ENCODE measurements at regions not wholly inside any gene's neighbourhood (a gene's known extent, or its start where the extent isn't known, plus 50 kb on each side); places are given as distances from the start of the nearest gene placed in this dataset.

DNA sequence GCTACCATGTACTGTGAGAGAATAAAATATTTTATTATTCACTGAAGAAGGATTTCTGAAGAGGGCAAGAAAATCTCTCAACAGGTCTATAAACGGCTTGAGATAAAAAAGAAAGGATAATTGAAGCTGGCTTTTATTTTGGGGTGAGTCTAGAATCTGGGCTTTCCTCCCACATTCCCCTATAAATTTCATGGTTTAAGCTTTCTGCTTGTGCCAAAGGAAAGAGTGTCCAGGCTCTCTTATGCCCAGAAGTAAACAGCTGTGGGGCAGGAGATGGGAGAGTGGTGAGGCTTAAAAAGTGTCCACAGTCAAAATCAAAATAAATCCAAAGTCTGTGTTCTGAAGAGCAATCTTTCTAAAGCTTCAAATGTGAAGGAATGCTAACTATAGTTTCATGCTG lies 942.2 kb upstream of the MIR17HG start:
- no peak for DNase-seq (ENCODE audit: low read depth, low spot score)
- H3K4me3 ChIP-seq (ENCODE audit: low read length) = no peak overlapping the region

DNA sequence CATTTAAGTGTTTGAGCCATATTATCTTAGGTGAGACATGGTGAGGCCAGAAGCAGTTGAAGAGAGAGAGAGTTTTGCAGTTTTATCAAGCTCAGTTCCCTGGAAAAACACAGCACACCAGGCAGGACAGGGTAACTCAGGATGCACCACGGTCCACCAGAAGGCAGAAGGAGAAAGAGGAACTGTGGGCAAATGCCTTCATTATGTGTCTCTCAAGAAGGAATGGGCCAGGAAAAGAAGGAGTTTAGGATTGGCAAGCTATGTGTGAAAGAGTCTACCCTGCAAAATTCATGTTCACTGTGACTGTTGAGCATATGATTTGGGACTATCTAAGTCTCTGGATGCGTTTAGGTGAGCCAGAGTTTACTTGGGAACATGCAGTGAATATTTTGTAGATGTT lies 934.5 kb upstream of the MIR17HG start:
- no peak for DNase-seq (ENCODE audit: low read depth, low spot score)

DNA sequence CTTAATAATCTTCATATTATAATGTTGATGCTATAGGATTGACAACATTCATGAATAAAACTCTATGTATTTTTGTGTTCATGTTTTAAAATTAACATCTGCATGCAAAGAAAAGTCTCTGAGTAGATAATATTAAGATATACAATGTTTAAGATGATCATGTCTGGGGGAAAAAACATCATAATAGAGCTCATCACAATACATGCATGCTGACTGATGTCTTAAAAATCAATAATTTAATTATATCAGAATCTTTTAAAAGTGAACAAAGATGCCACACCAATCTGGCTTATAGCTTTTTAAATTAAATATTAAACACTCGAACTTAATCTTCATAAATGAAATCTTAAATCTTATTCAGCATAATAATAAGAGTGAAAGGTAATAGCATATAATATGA lies 933.9 kb upstream of the MIR17HG start:
- no peak overlapping the region for H3K4me3 ChIP-seq (ENCODE audit: low read length)
- no peak for DNase-seq (ENCODE audit: low read depth, low spot score)

More for the DNA sequence above, 934.5 kb upstream of the MIR17HG start:
- no peak overlapping the region for H3K4me3 ChIP-seq (ENCODE audit: low read length)

DNA sequence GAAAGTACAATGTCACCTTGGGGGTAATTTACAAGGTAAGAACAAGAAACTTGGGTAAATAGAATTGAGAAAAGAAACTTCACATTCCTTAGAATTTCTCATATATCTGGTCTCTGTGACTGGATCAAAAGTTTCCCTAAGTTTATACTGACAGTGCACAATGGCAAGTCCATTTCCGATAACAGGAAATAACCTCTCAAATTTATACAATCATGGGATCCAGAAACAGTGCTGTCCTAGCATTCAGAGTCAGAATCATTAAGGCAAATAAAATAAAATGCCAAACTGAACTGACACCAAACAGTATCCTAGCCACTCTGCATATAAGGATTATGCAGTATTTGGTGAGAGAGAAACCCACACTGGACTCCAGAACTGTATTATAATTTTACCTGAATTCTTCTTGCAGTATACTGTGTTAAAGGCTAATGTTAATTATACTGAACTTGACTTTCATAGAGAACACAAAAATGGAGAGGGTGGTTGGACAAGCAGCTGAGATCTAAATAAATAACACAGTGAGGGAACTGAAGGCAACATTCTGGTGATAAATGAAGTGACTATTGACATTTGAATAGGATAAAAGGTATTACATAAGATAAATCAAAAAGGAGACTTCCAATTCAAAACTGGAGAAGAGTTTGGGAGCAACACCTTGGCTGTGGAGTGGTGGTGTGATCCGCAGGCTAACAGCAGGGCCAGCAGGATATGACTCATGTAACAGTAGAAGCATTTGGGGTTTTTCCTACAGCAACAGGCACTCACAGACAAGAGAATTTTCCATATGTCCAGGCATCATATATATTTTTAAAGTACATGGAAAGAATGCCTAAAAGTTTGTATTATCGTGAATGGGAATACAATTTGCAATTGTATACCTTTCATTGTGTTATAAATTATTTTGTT lies 932.5 kb upstream of the MIR17HG start:
- no peak overlapping the region for H3K4me3 ChIP-seq (ENCODE audit: low read length)
- DNase-seq (ENCODE audit: low read depth, low spot score) = no peak

DNA sequence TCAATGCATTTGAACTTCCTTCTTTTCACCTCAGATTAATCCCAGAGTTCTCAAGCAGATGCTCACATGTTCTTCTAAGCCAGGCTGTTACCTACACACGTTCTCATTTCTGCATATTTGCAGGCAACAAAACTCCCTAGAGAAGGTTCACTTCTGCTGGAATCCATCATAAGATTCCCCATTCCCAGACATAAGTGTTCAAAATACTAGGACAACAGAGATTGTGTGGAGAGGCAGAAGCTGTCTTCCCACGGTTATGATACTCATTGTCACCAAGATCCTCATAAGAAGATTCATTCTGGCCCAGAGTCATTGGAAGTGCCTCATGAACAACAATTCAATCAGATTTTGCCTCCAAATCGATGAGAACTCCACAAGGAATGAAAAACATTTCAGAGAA lies 931.6 kb upstream of the MIR17HG start:
- DNase-seq (ENCODE audit: low read depth, low spot score) = no peak
- no peak overlapping the region for H3K4me3 ChIP-seq (ENCODE audit: low read length)

DNA sequence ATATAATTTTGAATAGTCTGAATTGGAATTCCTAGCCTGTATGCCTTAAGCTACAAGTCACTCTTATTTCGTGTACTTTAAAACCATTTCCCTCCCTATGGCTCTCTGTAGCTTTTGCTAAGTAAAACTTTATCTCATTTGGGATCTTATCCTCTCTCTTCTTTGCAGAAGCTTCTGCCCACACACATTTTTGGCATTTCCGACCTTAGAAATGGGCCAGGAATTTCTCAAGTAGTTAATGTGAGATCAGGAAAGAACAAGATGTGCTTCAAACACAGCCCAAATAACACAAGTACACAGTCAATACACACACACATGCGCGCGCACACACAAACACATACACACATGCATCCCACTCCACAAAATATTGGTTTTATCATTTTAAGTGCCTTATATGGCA lies 931.0 kb upstream of the MIR17HG start:
- no peak overlapping the region for H3K4me3 ChIP-seq (ENCODE audit: low read length)
- DNase-seq (ENCODE audit: low read depth, low spot score) = no peak

DNA sequence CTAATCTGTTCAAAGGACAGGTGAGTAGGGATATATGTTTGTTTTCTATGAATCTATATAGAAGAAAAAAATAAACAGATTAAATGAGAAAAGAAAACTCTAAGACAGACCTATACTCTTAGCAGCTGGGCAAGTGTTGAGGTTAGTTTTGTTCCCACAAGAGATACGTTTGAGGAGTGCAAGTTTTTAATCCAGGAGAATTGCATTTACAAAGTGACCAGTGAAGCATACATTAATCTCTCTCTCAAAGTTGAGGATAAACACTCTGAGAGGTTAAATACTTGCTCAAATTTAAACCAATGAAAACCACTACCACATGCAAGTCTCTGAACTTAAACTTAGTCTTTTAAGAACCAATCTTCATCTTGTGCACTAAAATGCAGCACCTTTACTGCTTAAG lies 930.5 kb upstream of the MIR17HG start:
- no peak for DNase-seq (ENCODE audit: low read depth, low spot score)
- no peak overlapping the region for H3K4me3 ChIP-seq (ENCODE audit: low read length)

DNA sequence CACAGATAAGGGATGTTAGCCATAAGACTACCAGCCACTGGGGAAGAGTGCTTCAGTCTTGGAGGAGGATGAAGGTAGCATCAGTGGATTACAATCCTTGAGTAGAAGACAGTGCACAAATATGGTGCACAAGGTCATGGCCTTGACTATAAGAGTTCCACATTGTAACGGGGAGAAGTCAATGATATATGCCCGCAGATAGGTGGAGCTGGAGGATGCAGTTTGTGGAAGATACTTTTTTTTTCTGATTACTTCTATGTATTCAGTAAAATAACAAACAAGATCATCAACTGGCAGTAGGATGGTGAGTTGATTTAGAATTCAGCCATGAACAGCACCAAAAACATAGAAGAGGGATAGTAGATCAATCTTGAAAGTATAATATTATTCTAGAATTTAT lies 926.8 kb upstream of the MIR17HG start:
- no peak overlapping the region for H3K4me3 ChIP-seq (ENCODE audit: low read length)
- no peak for DNase-seq (ENCODE audit: low read depth, low spot score)

DNA sequence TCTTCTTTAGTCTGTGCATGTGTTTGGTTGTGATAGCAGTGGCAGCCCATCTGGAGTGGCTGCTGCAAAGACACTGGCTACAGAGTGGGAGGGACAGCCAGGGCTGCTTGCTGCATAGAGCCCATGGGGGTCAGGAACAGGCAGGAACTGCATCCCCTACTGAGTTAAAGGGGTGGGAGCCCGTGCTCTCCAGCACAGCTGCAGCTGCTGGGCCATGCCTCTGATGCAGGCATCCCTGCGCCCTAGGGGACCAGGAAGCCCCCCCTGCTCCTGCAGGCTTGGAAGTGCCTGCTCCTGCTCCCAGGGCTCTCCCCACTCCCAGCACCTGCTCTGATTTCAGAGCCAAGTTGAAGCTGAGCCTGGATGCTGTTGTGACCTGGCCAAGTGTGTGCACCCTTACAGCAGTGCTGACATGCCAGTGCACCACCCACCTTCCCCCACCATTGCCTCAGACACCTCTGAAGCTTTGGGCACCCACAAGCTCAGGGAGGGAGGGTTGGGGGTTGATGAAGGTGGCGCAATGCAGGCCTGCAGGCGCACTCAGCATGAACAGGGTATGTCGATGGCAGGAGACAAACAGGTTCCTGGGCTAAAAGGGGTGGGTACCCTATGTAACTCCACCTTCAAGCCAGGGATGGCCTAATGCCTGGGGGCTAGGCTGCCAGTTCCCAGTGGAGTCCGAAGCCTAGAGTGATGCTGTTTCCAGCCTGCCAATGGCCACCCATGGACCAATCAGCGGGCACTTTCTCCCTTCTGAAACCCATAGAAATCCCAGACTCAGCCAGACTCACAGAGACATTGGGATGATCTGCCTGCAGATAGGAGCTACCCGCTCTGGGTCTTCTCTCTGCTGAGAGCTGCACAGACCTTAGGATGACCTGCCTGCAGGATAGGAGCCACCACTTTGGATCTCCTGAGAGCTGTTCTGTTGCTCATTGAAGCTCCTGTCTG lies 919.9 kb upstream of the MIR17HG start:
- no peak overlapping the region for H3K4me3 ChIP-seq (ENCODE audit: low read length)
- no peak for DNase-seq (ENCODE audit: low read depth, low spot score)

DNA sequence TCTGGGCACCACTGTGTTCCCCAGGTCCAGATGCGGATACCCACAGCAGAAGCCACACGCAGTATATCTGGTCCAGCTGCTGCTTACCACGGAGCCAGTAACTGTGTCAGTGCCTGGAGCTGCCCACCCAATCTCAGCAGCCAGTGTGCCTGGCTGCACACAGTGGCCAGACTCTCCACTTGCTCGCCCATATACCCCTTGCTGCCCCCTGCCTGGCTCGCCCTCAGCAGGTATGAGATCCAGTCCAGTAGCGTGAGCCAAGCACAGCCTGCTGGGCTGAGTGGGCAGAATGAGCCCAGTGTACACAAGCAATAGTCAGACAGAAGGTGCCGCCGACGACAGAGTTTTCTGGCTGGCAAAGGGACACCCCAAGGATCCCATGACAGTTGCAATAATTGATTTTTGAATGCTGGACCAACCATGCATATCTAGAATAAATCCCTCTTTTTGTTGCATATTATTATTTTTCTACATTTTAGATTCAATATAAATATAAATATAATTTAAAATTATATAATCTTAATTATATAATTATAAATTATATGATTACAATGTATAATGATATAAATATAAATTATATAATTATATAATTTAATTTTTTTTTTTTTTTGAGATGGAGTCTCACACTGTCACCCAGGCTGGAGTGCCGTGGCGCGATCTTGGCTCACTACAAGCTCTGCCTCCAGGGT lies 918.8 kb upstream of the MIR17HG start:
- no peak overlapping the region for H3K4me3 ChIP-seq (ENCODE audit: low read length)
- DNase-seq (ENCODE audit: low read depth, low spot score) = no peak

DNA sequence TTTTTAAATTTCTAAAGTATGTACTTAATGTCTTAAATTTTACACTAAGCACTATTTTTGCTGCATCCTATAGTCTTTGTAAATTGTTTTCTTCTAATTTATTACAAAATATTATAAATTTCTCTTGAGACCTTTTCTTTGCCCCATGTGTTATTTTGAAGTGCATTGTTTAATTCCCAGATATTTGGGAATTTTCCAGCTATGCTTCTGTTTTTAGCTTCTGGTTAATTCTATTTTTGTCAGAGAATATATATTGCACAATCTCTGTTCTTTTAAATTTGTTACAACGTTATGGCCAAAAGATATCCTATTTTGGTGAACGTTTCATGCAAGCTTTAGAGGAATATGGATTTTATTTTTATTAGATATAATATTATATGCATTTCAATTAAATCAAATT lies 917.4 kb upstream of the MIR17HG start:
- no peak for DNase-seq (ENCODE audit: low read depth, low spot score)
- no peak overlapping the region for H3K4me3 ChIP-seq (ENCODE audit: low read length)

DNA sequence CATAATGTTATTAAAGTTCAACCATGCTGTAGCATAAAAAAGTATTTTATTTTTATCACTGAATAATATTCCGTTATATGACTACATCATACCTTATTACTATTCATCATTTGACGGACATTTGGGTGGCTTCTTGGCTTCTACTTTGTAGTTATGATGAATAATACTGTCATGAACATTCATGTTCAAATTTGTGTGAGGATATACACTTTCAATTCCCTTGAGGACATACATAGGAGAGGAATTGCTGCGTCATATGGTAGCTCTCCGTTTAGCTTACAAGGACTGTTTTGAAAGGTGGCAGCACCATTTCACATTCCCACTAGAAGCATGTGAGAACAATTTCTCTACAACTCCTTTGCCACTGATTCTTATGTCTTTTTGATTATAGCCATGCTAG lies 910.8 kb upstream of the MIR17HG start:
- H3K4me3 ChIP-seq (ENCODE audit: low read length) = no peak overlapping the region
- DNase-seq (ENCODE audit: low read depth, low spot score) = no peak

DNA sequence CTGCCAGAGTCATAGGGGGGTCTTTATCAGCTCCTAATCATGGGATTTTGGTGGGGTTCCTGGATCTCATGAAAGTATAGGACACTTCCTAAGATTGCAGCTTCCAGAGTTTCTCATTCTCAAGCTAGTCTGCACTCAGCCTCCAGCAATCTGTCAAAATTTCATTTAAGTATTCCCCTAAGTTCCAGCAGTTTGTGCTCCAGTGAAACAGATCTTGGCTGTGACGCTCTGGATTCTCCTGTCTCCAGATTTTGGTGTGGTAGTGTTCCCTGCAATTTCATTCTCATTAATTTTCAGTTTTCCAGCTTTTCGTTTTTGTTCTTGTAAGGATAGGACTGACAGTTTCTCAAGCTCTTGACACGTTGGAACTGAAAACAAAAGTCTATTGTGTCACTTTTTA lies 908.9 kb upstream of the MIR17HG start:
- no peak overlapping the region for H3K4me3 ChIP-seq (ENCODE audit: low read length)
- DNase-seq (ENCODE audit: low read depth, low spot score) = no peak

DNA sequence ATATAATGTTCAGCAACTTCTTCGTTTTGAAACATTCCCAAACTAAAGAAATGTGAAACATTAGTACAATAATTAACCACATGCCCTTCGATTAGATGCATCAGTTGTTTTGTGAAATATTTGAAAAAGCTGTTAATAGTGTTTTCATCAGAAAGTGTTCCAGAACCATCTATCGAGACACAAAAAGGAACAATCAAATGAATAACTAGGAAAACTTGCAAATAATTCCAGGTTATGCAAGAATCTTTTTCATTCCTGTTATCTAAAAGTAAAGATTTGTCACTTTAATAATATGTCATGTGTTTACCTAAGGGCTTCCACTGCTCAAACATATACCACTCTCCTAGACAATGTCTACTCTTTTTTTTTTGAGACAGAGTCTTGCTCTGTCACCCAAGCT lies 904.2 kb upstream of the MIR17HG start:
- DNase-seq (ENCODE audit: low read depth, low spot score) = no peak
- H3K4me3 ChIP-seq (ENCODE audit: low read length) = no peak overlapping the region

DNA sequence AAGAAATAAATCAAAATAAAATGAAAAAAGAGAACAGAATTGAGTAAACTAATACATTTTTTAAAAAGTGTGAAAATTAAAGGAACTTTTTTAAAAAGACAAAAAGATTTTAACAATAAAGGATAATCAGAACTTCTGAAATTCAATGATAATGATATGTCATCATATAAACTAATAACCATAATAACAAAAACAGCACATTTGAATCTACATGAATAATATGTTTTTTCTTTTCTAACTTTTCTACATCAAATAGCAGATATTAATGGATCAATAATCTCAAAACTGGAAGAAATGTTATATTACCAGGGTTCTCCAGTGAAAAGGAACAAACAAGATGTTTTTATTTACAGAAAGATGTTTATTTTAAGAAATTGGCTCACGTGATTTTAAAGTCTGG lies 903.3 kb upstream of the MIR17HG start:
- H3K4me3 ChIP-seq (ENCODE audit: low read length) = no peak overlapping the region
- DNase-seq (ENCODE audit: low read depth, low spot score) = no peak

DNA sequence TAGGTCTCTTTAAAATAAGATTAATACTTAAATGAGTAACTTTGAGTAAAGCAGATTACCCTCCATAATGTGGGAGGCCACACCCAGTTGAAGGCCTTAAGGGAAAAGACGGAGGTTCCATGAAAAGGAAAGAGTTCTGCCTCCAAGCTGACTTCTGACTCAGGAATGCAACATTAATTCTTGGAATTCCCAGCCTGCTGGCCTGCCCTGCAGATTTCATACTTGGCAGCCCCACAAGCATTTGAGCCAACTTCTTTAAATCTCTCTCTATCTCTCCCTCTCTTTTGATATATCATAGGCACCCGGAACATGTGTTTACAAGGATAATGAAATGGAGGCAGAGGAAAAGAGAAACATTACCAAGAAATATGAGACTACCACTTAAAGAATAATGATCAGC lies 902.3 kb upstream of the MIR17HG start:
- no peak overlapping the region for H3K4me3 ChIP-seq (ENCODE audit: low read length)

DNA sequence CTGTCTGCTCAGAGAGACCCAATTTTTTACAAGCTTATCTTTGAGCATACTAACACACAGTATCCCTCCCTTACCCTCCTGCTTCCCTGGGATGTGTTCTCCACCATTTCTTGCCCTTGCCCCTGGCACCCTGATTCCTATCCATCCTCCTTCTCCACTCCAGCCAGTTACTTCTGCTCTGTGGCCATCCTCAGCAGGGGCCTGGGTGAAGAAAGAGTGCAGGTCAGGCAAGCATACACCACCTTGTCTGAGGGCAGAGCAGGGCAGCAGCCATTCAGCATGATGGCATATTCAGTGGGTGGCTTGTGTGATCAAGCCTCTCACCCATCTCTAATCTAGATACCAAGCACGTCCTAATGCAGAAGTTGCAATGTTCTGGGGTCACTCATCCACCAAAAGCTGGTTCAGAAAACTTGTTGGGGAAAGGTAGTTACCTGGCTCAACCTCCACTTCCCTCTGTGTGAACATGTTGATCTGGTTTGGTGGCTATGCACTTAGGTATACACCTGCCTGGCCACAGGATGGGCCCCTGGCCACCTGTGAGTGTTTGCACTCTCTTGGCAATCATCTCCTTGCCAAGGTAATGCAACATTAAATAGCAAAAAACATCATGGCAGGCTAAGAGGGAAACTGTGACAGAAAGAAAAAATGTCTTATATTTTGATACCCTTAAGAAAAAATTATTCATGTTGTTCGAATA lies 900.3 kb upstream of the MIR17HG start:
- DNase-seq (ENCODE audit: low read depth, low spot score) = no peak
- no peak overlapping the region for H3K4me3 ChIP-seq (ENCODE audit: low read length)

More for the DNA sequence above, 902.3 kb upstream of the MIR17HG start:
- DNase-seq (ENCODE audit: low read depth, low spot score) = no peak

DNA sequence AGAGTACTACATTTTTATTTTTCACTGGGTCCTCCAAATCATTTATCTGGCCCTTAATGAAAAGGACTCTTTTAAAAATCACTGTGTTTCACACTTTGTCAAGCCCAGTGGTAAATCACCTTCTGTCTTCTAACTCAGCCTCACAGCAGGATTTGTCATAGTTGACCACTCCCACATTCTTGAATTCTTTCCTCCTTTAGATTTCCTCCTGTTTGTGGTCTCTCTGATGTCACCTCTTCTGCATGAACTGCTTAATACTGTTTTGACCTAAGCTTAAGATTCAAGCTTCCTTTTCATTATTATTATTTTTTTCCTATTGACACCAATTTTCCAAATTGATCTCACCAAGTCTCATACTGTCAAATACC lies 899.8 kb upstream of the MIR17HG start:
- DNase-seq (ENCODE audit: low read depth, low spot score) = no peak
- no peak overlapping the region for H3K4me3 ChIP-seq (ENCODE audit: low read length)

DNA sequence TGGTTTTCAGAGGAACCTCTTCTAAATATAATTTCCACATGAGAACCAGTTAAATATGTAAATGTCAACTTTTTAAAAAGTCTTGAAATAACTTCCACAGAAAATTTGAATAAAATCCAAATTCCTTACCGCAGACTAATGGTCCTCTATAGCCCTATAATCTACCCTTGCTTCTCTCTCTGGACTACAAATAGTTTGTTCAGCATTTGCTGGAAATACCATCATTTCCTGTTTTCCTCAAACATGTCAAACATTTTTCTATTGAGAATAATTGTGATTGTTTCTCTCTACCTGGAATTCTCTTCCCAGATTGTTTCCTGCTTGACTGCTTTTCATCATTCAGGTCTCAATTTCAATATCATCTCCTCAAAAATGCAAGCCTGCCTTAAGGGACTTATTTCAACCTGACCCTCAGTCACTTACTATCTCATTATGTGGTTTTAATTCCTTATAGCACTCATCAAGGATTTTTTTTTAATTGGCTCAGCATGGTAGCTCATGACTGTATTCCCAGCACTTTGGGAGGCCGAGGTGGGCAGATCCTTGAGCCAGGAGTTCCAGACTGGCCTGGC lies 898.9 kb upstream of the MIR17HG start:
- H3K4me3 ChIP-seq (ENCODE audit: low read length) = no peak overlapping the region
- DNase-seq (ENCODE audit: low read depth, low spot score) = no peak

All from Jurkat, Clone E6-1 (cell line).